GM12872 (cell line): ENCODE measurements at regions not wholly inside any gene's neighbourhood (a gene's known extent, or its start where the extent isn't known, plus 50 kb on each side); places are given as distances from the start of the nearest gene placed in this dataset.

Experiments used
- TF ChIP-seq, protein P1 (sequence below): IDR thresholded peaks from 3 replicates; pipeline ENCODE4 v1.5.1; 2011; ENCODE audit warnings: low read depth, mild to moderate bottlenecking, low read length, moderate library complexity; ENCODE audit not compliant: insufficient read depth

DNA sequence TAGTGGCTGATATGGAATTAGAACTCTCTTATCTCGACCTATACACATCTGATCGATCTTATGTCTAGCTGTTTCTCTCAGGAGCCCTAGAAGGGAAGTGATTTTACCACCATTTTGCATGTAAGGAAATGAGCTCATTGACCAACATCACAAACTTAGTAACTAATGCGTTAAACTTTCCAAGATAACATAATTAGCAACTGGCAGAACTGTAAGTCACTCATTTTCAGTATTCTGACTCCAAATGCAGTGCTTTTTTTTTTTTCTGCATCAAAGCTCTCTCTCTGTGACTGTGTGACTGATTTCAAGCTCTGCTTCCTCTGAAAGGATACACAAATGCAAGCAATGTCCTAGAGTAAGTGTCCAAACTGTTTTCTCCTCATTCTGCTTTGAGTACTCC lies 68.1 kb upstream of the FBXL7 start:
- TF ChIP-seq, protein P1, sequence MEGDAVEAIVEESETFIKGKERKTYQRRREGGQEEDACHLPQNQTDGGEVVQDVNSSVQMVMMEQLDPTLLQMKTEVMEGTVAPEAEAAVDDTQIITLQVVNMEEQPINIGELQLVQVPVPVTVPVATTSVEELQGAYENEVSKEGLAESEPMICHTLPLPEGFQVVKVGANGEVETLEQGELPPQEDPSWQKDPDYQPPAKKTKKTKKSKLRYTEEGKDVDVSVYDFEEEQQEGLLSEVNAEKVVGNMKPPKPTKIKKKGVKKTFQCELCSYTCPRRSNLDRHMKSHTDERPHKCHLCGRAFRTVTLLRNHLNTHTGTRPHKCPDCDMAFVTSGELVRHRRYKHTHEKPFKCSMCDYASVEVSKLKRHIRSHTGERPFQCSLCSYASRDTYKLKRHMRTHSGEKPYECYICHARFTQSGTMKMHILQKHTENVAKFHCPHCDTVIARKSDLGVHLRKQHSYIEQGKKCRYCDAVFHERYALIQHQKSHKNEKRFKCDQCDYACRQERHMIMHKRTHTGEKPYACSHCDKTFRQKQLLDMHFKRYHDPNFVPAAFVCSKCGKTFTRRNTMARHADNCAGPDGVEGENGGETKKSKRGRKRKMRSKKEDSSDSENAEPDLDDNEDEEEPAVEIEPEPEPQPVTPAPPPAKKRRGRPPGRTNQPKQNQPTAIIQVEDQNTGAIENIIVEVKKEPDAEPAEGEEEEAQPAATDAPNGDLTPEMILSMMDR: no peak

DNA sequence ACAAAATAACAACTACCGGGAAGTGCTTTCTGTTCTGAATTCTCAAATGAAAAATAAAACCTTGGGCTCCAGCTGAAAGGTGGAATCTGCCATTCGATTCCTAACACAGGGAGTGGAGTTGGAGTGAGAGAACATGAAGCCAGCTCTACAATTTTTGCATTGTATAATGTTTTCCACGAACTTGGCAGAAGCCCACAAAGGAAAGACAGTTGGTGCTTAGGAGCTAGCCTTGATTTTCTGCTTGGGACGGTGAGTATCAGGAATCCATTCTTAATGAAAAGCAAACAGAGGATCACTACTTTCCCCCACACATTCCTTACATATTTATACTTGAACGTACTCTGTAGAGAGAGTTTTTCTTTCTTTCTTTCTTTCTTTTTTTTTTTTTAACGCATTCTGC lies 74.2 kb upstream of the FBXL7 start:
- TF ChIP-seq, protein P1: no peak

DNA sequence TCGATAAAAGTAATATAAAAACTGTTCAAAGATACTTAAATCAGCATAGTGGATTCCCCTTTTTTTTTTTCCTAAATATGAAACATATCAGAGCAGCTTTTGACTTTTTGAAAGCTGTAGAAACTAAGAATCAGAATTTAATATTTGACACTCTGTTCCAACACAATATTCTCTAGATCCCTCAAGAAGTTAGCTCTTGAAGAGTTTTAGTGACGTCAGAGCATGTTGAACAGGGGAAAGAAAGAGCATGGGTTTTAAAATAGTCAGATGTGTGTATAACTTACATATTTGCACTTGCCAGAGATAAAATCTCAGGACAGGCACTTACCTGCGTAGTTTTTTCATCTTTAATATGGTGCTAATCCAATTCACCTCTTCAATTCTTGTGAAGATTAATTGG lies 75.2 kb upstream of the FBXL7 start:
- TF ChIP-seq, protein P1: no peak

DNA sequence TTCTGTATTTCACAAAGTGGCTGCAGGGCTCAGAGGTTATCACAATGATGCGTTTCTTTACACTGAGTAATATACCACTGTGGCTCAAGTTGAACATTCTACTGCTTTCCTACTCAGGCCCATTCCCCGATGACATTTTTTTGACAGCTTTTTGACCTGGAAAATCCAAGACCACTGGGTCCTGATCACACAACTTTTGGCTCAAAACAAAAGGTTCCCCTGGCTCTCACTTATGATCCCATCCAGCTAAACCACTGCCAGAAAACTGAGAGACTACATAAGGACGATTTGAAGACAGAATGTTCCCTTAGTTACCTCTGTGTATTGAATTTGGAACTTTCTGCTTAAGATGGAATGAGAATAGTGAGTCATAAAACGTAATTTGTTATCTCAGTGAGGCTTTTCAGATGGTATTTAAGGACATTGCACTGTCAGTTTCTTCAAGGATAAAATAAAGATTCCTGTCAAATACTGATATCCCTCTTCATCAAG lies 78.0 kb upstream of the FBXL7 start:
- TF ChIP-seq, protein P1: no peak

DNA sequence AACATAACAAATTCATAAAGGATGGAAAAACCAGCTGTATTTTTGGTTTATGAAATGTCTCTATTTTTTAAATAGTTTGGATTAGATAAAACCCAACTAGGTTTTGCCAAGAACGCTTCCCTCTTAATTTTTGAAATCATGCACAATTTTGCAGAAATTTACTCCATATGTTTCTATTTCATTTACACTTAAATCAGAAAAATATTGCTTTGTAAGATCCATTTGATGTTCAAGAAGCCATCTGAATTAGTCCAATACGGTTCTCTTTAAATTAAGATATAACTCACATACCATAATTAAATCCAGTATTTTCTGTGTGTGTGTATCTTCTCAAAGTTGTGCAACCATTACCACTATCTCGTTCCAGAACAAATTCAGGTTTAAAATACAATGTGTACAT lies 78.6 kb upstream of the FBXL7 start:
- TF ChIP-seq, protein P1: no peak

DNA sequence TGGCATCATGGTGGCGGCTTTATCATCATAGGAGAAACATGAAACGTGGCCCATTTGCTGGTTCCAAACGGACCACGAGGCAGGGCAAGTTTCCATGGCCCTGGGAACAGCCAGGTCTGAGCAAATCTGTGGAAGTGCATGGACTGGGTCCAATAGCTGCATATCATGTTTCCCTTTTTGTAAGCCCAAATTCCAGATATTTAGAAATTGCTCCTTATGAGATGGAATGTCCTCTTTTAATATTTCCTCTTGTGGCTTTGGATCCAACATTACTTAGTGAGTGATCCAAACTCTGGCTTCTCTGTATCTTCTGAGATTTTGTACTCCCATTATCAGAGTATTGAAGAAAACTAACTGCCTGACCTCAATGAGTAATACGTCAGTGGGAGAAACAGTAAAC lies 79.8 kb upstream of the FBXL7 start:
- TF ChIP-seq, protein P1: no peak

DNA sequence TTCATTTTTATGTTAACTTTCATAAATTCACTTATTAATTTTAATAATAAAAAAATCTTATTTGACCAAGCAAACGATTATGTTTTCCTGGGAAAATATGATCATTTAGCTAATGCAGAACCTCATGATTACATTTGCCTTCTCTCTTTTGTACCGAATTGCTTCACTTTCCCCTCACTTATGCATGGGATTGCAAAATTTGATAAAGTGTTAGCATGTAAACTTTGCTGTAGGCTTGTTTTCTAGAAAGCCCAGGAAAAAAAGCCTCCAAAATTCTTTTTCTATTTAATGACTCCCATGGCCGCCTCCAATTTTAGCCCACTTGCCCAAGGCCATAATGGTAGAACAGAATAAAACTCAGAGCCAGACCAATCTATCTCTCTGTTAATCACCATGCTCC lies 82.8 kb upstream of the FBXL7 start:
- TF ChIP-seq, protein P1: no peak

DNA sequence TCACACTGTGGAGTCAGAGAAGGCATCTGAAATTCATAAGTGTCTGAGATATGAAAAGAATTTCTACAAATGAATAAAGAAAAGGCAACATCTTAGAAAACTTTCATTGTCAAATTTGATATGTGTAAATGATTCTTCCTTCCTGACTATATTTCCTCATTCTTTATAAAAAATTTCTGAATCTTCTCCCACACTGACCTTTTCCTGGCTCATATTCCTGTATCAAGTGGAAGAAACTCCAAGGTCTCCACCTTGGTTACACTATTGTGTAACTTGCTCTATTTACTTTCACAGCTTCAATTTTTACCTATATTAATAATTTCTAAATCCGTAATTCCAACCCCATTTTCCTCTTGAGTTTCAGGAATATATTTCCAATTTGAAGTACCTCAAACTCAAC lies 93.5 kb upstream of the FBXL7 start:
- TF ChIP-seq, protein P1: no peak
